NCI-H774 (cell line): ENCODE measurements at regions not wholly inside any gene's neighbourhood (a gene's known extent, or its start where the extent isn't known, plus 50 kb on each side); places are given as distances from the start of the nearest gene placed in this dataset.
"Not testable (repeated sequence)": the region's sequence is repeated elsewhere in the genome, so short reads cannot be mapped to it uniquely, and the experiment has no call there.

ENCODE experiments used
- DNase-seq: peaks from one replicate; lab custom pipeline; 2025; lab: John Stamatoyannopoulos, UW

DNA sequence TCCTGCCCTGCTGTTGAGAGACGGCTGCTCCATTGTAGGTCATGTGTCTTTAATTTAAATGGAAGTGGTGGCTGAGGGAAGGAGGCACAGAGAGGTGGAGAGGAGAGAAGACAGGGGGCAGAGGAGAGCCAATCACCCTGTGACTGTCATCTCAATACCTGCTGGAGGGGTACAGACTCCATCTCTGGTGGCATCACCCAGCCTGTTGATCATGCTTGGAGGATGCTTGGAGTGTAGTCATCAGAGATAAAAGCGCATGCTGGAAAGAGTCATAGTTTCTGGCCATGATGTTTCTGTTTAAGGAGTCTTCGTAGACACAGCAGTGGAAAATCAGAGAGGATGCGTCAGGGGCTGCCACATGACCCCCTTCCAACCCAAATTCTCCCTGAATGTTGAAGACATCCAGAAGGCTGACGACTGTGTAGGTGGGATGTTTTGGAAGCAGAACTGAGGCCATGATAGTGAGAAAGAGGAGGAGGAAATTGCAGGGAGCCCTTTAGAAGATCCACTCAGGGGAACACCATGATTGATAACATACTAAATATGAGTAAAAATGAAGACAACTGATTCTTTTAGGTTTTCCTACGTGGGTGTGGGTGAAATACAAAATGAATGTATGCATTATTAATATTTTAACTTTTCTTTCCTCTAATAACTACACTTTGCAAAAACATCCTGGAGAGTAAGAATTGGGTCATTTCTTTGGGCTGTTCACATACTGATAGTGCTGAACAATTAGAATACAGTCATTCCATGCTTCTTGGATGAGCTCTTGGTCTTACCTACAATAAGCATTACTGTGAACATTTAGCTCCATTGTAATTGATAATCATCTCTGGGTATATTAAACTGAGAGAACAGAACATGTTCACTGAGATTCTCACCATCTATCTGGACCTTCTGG, 210.6 kb upstream of the ATP10A start:
- DNase-seq, result no peak

- DNase-seq, result no peak
Measured at GRCh38 chr15:26070095-26070532, 207.0 kb upstream of the ATP10A start.

- DNase-seq, result no peak
Measured at GRCh38 chr15:26069231-26069641, 206.1 kb upstream of the ATP10A start.

DNA sequence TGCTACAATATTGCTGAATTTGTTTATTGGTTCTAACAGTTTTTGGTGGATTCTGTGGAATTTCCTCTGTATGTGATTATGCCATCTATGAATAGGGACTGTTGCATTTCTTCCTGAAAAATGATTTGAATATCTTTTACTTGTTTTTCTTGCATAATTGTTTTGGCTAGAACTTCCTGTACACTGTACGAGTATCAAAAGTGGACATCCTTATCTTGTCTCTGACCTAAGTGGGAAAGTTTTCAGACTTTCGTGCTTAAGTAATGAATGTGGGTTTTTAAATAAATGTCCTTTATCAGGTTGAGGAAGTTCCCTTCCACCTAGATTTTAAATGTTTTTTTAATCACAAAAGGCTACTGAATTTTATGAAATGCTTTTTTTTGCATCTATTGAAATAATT, 203.8 kb upstream of the ATP10A start:
- DNase-seq, result no peak

GRCh38 chr15:26065723-26066122, 202.6 kb upstream of the ATP10A start:
- DNase-seq, result no peak

- no peak for DNase-seq
Measured at GRCh38 chr15:26061248-26061647, 198.1 kb upstream of the ATP10A start.

- DNase-seq, result not testable (repeated sequence)
Measured at GRCh38 chr15:26056766-26057165, 193.6 kb upstream of the ATP10A start.

DNA sequence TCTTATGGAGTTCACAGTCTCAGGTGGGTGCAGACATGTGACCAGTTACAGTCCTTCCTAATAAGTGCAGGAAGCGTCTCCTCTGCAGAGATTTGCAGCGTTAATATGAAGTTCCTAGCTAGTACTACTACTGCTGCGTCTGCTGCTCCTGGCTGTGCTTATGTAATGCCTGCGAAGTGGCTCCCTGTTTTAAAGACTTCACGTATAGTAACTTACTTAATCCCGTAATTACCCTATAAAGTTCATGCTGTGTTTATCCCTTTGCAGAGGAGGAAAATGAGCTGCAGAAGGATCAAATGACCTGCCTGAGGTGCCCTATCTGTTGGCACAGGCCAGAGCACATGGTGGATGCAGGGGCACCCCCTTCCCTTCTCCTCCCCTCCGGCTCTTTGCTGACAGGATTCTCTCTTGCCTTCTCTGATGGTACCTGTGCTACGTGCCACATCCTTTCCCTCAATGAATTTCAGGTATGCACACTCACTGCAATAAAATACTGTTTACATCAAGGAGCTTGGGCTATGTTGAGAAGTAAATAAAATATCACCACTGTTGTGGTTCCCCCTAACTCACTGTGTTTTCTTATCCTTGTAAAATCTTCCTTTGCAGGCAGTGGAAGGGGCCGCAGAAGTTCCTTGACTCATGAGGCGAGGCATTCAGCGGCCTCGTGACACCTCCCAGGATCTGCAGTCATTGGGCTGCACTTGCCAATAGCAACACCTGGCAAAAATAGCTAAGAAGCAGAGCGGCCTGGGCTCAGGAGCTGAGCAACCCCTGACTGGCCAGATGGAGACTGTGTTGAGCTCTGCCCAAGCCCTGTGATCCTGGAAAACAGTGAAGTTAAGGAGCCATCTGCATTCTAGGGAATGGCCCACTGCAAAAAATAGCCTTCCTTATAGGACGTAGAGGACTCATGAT, 188.9 kb upstream of the ATP10A start:
- no peak for DNase-seq

DNA sequence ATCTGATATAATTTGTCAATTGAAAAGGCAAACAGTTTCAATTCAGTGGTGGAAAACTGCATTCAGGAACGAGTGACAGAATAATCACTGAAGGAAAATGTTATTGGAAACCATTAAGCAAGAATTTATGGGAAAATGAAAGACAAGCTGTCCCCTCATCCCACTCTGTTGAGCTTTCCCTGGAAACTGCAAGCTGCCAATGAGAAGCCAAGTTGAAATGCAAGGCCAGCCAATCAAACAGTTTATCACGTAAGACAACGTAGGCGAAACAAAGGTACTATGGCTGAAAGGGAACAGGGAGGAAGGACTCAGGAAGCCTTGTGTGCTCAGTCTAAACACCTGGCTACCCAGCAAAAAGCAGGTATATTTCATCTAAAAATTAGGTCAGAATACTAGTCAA, 187.9 kb upstream of the ATP10A start:
- no peak for DNase-seq

DNA sequence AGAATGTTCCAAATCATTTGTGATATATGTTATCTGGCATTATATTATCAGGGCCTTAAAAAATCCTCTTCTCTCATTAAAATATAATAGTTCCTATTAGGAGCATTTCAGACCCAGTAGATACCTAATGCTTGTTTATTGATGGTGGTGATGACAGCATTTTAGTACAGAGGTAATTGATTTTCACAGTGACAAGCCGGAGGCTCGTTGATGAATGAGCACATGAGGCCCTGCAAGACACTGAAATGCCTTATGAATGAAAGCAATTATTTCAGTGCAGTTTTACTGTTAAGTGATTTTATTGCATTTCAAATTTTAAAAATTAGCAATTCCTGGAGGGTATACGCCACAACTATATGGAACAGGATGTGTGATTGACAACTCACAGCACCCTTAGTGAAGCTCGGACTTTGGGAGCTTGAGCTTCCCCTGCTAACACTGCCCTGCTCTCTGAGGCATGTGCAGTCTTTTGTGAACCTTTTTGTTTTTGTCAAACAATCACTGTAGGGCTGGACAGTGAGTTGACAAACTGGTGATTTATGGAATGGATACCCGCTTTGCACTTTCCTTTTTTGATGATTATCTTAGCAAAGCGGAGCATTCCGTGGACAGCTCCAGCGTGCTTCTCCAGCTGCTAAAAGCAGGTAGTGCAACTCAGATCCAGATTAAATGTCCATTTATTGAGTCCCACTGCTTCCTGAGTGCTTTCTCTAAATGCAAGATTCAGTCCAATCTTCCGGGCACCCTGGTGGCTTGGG, 187.0 kb upstream of the ATP10A start:
- DNase-seq, result no peak

DNA sequence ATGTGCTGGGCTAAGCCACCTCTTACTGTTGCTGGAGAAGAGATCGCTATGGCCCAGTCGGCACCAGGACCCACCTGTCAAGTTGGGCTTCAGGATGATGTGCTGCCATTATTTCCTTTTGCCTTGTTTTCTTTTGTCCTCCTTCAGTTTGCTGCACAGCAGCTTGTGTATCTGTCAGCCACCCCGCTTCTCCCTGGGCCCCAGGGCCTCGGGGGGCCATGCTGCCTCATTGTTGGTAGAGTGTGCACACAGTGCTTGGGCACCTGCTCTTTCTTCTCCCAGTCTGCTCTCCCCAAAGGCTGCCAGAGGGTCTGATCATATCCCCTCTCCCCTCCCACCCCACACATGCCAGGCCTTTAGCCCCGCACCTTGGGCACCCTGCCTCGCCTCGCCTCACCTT, 185.5 kb upstream of the ATP10A start:
- no peak for DNase-seq

- no peak for DNase-seq
Measured at GRCh38 chr15:26045516-26045915, 182.4 kb upstream of the ATP10A start.

- DNase-seq, result no peak
Measured at GRCh38 chr15:26043018-26043417, 179.9 kb upstream of the ATP10A start.

- no peak for DNase-seq
Measured at GRCh38 chr15:26038693-26039092, 175.6 kb upstream of the ATP10A start.

DNA sequence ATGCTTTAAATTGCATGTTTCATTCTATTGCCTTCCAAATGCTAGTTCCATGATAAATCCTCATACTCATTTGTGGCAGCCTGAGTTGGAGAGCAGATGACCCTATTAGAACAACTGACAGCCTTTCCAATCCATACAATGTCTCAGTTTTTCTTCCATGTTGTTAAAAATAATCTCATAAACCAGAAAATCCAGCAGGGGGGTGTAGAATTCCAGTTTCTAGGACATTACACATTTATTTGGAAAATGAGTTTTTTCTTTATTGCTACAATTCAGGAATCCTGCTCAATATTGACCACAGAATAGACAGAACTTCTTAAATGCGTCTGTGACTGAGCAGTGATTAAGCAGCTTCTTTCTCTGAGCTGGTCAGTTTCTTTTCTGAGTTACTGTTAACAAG, 174.2 kb upstream of the ATP10A start:
- no peak for DNase-seq

GRCh38 chr15:26033493-26033892, 170.4 kb upstream of the ATP10A start:
- no peak for DNase-seq

GRCh38 chr15:26032162-26032846, 169.2 kb upstream of the ATP10A start:
- DNase-seq, result no peak

GRCh38 chr15:26029586-26029985, 166.5 kb upstream of the ATP10A start:
- DNase-seq, result not testable (repeated sequence)

DNA sequence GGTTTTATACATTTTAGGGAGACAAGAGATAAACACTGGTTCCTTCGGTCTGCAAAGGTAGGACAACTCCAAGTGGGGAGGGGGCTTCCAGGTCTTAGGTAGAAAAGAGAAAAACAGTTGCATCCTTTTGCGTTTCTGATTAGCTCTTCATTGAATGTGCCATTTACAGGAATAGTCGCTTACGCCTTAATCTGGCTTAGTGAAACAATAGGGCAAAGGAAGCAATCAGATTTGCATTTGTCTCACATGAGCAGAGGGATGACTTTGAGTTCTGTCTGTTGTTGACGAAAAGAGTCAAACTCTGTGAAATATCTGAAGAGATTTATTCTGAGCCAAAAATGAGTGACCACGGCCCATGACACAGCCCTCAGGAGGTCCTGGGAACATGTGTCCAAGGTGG, 166.0 kb upstream of the ATP10A start:
- DNase-seq, result no peak

DNA sequence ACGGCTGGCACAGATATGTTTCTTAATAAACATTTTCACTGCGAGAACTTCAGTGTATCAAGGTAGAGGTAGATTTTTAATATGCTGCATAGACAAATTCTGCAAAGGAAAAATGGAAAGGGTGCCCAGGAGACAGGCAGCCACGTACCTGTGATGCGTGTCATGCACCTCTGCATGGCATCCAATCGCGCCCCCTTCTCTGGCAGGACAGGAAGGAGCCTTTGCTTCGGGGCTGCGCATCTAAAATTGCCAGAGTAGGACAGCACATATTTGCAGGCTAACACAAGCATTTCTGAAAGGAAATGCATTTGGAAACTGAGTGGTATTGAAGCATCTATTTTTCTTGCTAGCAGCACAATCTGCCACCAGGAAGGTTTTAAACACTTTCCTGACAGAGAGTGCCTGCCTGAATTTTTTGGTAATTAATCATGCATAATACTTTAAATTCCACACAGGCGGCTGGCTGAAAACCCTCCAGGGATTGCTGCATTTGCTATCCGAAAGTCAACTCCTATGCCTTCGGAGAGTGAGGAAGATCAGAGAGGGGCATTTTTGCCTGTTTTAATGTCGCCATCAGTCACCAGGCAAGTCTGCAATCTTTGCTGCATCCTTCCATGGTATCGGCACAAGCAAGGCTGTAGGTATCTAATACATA, 165.1 kb upstream of the ATP10A start:
- DNase-seq, result no peak

GRCh38 chr15:26026671-26027070, 163.5 kb upstream of the ATP10A start:
- DNase-seq, result not testable (repeated sequence)
